GM04504 (cell line): ENCODE measurements at regions not wholly inside any gene's neighbourhood (a gene's known extent, or its start where the extent isn't known, plus 50 kb on each side); places are given as distances from the start of the nearest gene placed in this dataset.

Source experiments
- DNase-seq: peaks from one replicate; pipeline ENCODE4 v3.0.0-alpha.2; 2012; ENCODE audit warnings: low read depth

DNA sequence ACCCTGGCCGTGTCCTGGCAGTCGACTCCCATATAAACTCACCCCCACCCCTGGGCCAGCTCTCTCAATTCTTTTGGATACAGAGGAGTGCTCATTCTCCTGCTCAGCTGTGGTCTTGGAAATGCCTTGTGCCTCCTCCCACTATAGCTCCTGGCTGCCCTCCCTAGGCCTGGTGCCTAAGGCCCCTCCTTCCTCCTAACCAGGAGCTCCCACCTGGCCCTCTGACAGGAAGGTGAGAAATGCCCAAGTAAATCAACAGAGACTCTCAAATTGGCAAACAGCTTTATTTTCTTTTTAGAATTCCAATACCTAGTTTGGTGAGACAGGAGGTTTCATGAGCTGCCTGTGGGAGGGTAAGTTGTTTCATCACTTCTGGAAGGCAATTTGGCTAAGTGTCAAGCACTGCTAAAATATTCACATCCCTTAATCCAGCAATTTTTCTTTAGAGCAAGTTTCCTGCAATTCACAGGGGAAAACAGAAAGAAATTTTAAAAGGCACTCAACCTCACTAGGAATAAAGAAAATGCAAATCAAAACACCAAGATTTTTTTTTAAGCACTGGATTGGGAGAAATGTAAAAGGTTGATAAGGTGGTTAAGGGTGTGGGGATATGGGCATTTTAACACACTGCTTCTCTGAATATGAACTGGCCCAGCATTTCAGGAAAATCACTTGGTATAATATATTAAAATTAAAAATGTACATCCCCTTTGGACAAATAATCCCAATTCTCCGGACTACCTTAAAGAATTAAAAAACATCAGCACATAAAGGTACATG lies 209.7 kb upstream of the ARHGAP20 start:
- no peak for DNase-seq

DNA sequence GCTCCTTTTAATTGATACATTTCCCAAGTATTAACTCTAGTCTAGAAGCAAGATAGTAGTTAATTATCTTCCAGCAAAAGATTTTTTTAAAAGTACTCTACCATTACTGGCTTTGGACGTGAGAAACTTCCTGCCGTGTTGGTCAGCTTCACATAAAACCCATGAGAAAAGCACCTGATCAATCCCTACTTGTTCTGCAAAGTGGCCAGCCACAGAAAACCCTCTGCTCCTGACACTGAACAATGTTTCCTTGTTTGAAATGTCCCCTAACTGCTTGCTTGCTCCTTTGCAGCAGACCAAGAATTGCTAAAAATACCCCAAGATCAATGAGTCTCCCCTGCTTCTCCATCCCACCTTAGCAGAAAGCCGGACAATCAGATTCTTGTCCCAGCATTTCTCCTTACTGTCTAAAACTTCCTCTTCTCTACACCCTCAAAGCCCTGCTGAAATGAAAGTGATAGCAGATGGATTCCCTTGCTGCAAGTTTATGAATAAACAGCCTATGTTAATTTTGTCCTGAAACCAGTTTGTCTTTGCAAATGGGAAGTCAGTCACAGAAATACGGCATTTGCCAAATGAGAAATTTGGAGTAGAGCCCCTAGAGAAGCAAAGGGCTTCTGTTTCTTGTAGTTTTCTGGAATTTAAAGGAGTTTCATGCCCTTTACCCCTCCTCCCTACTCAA lies 207.1 kb upstream of the ARHGAP20 start:
- no peak for DNase-seq

DNA sequence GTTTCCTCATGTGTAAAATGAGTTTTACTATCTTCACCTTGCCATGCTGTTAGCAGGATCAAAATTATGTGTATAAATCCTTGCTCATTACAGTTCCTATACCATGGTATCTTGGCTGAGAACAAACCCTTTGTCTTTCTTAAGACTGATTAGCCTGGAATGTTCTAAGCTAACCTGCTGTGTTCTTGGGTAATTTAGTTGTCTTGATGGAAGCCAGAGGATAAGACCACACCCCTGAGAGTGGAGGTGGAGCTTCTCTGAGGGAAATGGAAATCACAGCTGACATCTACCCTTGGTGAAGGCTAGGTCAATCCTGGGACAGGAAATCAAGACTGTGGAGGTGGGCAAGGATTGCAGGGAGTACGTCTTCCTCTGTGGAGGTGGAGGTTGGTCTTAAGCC lies 206.1 kb upstream of the ARHGAP20 start:
- DNase-seq = no peak

DNA sequence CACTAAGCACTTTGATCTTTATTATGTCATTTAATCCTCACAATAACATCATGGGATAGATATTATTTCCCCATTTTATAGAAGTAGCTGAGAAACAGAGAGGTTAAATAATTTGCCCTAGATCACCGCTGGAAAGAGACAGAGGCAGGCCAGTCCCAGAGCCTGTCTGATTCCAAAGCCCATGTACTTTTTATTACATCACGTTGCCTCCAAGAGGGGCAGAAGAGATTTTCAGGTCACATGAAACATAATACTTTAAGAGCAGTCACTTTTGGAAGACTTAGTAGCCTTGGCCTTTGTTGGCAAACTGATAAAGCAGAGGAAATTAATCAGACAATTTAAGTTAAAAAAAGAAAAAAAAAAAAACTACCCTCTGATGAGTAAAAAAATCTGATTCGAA lies 200.2 kb upstream of the ARHGAP20 start:
- no peak for DNase-seq

DNA sequence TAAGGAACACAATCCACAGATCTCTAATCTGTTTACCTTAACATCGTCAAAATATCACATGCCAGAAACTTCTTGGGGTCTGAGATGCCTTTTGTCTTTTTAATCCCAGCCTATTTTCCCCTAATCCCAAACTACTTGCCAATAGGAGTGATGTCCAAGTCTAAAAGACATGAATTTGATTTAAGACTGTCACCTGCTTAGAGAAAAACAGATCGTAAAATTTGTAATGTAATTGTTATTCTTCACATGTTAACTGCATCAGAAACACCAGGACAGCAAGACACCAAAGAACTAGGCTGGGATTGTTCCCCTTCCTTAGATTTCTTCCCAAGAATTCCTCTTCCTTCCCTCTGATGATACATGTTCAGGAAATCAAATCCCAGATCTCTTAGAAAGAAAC lies 198.1 kb upstream of the ARHGAP20 start:
- no peak for DNase-seq

DNA sequence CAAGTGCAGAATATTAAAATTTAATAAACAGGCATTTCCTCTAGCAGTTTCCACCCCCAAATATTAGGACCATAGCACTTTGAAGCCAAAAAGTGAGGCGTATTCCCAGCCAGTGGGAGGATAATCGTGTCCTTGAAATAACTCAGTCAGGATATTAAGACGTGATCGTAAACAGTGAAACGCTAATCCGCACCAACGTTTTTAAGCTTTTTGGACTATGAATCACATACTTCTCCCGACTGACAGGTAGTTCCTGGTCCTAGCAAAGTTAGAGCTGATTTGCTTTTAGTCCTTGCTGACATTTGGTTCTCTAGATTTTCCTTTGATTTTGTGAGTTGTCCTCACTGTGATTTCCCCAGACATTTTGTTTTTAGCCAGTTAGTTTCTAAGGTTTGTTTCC lies 197.1 kb upstream of the ARHGAP20 start:
- DNase-seq = no peak

DNA sequence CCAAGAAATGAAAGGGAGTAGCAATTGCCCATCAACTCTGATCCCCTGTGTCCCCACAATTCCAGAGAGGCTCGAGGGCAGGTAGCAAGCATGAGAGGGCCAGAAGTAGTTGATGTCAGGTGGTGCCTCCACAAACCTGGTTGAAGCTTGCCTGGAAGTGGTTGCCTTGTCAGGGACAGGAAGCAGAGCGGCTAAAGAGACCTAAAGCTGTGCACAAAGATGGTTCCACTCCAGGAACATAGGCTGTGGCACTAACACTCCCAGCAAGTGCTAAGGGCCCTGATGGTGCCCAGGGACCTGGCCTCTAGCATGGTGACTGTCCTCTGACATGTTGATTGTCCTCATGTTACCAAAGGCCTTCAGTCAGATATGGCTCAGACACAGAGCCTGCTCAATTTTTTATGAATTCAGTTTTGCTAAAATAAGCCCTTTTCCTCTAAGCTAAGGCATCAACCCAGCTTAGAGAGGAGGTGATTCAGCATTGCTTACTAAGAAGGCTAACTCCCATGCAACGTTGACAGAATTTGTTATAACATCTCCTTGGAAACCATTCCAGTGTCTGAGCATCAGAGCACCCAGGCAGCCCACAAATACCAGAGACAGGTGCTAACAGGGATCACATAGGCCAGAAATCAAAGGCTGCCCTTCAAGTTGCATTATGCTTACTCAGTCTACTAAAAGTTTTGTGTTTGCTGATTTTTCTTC lies 196.3 kb upstream of the ARHGAP20 start:
- peak; percentile 41 for DNase-seq

DNA sequence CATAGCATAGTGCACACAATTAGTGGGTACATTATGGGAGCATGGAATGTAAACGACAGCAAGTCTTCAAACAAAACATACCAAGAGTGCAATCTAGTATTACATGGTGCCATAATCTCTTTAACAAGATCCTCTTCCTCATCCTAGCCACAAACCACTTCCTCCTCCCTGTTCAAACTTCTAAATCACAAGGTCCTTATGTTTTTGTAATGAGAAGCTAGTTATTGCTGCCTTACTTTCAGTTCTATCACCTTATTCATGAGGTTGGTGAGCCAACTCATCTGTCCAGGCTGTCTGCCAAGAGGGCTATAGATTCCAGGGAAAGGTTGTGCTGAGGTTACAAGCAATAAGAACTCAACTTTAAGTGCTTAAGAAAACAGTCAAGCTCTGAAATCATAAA lies 195.4 kb upstream of the ARHGAP20 start:
- DNase-seq = peak; percentile 62

DNA sequence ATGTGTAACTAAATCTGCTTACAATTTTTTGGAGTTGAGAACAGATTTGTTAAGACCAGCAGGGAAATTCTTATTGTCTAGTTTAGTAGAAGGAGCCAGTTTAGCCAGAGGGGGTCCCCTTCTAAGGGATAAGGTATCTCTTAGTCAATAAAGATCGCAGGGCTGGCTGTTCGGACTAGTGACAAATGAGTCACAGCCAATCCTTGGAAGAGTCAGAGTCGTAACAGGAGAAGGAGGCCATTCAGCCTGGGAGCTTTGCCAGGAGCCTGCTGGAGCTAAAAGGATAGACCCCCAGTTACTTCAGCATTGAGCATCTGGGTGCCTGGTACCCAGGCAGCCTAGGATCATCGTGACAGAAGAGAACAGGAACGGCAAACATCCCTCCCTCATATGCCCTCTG lies 191.6 kb upstream of the ARHGAP20 start:
- no peak for DNase-seq

DNA sequence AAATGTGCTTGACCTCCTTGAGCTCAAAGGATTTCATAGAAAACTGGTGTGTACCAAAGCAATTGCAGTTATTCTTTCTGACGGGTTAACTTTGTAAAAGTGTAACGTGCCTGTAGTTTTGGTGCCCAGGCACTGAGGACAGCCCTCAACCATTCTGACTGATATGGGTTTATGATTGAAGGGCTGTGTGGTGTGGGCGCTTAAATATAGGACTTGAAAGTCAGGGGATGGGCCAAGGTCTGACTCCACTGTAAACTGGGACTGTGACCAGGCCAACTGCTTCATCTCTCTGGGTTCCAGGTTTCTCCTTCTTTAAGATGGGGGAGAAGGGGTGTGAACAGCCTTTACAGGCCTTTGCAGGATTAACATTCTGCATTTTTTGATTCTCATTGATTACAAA lies 191.1 kb upstream of the ARHGAP20 start:
- no peak for DNase-seq

DNA sequence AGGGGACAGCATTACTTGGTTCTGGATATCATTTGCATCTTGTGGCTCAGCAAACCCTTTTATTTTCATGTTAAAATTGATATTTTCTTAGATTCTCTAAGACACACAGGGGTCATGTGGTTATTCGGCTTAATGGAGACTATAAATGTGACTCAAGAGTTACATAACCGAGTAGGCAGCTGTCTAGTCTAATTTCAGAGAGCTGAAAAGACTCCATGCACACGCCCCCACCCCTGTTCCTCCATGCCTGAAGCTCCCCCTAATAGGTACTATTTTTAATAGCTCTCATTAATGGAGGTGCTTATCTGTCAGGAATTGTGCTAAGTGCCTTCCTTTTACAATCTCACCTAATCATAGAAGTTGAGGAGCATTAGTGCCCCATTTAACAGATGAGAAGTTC lies 189.2 kb upstream of the ARHGAP20 start:
- DNase-seq = no peak

DNA sequence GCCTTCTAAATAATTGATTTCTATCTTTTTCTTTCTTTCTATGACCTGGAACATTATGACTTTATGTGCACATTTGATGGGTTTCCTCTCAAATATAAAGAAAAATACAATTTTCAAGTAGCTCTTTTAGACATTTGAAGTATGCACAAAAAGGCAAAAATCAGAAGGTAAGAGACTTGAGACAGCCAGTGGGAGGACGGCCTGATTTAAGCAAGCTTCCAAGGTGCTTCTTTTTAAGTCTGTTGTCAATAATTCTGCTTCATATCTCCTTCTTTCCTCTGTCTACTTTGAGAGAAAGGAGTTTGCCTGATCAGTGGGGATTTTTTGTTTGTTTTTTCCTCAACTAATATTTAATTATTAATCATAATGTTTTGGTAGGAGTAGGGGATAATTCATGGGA lies 188.2 kb upstream of the ARHGAP20 start:
- DNase-seq = no peak

DNA sequence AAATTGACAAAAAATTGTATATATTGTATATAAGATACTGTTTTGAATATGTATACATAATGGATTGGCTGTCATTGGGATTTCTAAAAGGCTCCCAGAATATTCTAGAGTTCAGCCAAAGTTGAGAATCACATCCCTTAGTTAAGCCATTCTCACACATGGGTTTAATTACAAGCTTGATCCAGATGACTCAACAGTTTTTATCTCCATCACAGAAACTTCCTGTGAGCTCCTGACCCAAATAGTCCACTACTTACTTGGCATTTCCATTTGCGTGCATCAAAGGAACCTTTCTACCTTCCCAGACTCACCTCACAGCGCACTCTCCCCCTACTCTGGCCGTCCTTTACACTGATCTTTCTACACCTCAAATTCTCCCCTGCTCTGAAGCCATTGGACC lies 184.8 kb upstream of the ARHGAP20 start:
- DNase-seq = peak; percentile 48

DNA sequence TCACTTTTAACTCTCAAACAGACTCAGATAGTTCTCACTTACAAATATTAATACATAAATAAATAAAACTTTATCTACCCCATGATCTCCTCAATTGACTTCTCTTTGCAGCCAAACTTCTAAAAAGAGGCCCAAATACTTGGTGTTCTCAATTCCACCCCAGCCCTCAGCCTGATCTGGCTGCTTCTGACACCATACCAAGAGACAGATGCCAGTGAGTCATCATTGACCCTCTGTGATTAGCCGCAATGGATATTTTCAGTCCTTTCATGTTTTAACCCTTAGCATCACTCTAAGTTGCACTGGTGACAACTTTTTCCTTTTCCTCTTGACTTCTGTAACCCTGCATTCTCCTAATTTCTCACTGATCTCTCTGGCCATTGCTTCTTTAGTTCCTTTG lies 184.1 kb upstream of the ARHGAP20 start:
- no peak for DNase-seq

DNA sequence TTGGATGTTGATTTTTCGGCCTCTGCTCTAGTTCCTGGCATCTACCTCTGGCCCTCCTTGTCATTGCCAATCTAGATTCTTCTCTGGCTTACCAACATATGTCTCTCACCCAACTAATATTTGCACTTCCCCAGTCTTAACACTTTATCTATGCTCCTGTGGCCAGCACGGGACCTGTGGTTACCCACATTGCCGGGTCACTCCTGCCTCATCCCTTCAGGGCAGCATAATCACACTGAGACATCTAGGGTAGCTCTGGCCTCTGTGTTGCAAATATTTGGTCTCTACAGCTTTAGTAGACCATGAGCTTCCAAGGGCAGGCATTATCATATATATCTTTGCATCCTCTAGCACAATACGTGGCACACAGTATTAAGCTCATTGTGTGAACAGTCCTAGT lies 182.0 kb upstream of the ARHGAP20 start:
- no peak for DNase-seq

DNA sequence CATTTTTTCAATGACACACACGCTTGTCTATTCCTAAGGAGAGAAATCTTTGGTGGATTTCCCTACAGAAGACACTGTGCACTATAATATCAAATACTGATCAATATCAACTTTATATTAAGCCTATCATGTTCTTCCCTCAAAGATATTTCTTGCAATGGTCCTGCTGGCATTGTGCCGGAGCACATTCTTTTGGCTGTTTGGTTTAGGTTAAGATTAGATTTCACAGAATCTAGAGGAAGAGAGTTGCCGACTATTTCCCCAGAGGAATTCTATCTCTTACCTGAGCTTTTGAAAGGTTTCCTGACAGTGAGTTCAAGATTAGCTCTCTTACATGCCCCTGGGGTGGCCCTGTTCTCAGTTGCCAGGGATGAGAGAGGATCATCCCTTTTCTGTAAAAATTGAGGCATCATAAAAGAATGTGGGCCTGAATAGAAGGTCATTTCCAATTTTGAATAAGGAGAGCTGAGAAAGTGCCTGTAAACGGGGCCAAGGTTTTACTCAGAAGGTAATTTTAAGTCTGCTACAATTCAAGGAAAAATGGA lies 180.6 kb upstream of the ARHGAP20 start:
- DNase-seq = no peak

DNA sequence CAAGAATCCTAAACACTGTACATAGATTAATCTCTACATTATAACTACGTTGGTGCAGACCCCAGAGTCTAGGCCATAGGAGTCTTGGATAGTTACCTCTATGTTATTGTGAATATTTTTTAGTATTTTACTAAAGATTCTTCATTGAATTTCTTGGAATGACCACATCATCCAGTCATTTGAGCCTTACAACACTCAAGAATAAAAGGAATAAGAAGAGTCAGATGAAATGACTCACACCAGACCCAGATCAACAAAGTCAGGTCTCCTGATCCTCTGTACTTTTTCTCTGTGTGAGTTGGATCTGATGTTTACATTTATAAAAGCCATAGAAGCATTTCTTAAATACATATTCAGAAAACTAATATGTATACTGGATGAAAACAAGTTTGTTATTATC lies 179.2 kb upstream of the ARHGAP20 start:
- DNase-seq = no peak

DNA sequence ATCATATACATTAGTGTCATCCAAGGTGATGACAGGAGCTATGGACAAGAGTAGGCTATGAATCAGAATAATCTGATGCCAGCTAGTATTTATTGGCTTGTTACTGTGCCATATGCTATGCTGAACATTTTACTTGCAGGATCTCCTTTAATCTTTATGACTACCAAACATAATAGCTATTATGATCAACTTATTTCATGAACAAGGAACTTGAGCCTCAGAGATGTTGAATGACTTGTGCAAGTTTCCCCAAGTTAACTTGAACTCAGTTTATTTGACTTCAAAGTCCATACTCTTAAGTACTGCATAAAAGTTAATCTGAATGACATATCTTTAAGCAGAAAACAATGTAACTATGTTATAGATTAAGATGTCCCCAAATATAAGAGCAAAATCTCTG lies 178.8 kb upstream of the ARHGAP20 start:
- no peak for DNase-seq

DNA sequence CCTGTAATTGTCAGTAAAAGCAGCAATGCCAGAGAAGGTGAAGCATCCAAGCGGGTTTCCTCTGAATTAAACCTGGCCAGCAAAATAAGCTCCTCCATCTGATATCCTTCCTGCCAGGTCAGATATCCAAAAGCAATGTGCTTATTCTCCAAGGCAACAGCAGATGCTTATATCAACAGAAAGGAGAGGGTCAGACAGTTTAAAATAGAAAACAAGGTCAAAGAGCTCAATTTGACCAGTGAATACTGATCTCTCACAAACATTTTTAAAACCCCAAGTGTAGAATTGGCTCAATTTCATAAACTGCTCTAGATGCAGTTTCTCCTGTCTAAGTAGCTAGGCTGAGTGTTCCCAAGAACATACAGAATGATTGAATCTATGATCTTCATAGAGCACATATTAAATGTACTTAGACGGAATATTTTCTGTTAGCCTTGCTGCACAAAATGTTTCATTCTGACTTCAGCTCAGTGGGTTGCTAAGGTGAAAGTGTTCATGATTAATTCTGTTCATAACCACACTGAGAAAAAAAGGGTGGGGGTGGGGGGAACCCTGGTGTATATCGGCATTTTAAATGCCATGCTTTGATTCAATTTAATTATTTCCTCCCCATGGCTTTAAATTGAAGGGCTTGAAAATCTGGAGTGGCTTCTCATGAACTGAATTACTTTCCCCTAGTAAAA lies 174.2 kb upstream of the ARHGAP20 start:
- DNase-seq = no peak

DNA sequence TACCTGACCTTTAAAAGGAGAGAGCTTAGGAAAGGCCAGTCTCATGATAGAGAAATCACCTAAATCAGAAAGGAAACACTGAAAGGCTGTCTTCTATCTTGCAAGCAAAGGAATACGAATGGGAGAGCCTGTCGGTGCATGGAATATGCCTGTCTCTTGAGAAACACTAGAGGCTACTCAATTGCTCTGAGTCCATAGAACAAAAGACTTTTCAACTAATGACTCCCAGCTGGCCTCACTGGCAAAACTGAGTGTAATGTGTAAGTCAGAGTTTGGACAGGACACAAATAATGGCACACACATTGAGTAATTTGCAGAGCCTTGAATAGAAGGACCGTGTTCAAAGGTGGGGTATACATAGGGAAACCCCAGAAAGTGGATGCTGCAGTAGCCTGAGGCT lies 171.0 kb upstream of the ARHGAP20 start:
- no peak for DNase-seq

DNA sequence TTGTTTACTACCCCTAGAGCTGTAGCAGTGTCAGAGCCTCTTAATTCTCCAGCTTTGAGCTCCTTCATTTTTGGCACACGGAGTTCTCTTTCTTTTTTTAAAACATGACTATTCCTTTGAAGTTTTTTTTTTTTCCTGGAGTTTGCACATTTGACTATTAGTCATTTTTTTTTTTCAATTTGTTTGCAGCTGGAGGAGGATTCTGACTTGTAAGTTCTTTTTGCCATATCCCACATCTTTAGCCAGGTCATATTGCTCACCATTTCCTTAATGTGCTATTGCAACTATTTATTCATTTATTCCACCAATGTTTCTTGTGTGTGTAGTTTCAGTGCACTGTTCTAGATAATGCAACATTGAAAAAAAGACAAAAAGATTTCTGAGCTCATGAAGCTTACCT lies 166.3 kb upstream of the ARHGAP20 start:
- DNase-seq = no peak

DNA sequence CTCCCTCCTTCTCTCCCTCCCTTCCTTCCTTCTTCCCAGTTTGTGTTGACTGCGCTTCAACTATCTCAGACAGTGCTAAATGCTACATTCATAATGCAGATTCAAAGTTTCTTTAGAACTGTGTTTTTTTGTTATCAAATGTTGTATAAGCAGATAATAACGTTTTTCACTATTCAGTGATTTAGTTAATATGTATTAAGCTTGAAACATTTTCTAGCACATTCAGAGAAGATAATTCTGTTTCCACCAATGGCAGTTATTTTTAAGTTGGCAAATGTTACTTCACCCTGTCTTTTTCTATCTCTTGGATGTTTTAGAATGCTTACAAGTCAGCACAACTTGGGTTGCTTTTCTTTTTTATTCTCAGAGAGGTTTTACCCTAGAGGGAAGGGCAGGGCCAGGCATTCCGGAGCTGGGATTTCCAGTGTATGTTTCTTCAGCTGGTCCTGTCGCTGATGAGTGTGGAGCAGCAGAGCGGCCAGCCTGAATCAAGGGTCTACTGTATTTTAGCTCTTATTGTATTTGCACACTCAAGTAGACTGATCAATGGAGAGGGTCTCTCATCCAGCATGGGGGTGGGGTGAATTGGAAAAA lies 162.3 kb upstream of the ARHGAP20 start:
- no peak for DNase-seq
